ENCODE measurements at regions not wholly inside any gene's neighbourhood (a gene's known extent, or its start where the extent isn't known, plus 50 kb on each side); places are given as distances from the start of the nearest gene placed in this dataset.

DNA sequence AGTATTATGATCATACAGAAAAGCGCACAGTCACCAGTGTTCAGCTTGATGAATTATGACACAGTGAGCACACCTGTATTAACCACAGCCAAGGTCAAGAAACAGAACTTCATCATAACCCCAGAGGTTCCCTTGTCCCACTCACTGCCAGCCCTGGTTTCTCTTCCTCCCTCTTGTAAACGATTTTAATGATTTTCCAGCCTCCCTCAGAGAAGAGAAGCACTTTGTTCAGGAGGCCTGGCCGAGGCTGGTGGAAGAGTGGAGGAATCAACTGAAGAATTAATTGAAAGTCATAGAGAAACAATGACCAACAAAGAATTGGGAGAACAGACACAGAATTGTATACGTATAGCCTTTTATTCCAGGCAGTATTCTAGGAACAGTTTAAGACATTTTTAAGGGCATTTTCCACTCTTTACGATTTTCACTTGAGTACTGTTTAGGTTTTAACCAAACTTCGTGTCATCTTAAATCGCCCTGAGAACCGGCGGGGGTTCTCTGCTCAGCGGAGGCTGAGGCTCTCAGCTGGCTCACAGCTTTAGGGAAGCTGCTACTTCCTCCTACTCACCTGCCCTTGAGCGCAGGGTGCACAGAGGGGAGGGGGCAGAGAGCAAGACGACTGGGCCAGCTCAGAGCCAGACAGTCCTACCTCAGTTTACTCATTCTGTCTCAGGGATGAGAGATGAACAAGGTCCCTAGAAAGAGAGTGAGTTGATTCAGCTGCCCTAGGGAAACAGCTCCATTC lies 108.6 kb downstream of the AKAP11 start:
- no peak for TF ChIP-seq POLR2A (IDR thresholded peaks at IDR 0.05)
- TF ChIP-seq, protein P1, sequence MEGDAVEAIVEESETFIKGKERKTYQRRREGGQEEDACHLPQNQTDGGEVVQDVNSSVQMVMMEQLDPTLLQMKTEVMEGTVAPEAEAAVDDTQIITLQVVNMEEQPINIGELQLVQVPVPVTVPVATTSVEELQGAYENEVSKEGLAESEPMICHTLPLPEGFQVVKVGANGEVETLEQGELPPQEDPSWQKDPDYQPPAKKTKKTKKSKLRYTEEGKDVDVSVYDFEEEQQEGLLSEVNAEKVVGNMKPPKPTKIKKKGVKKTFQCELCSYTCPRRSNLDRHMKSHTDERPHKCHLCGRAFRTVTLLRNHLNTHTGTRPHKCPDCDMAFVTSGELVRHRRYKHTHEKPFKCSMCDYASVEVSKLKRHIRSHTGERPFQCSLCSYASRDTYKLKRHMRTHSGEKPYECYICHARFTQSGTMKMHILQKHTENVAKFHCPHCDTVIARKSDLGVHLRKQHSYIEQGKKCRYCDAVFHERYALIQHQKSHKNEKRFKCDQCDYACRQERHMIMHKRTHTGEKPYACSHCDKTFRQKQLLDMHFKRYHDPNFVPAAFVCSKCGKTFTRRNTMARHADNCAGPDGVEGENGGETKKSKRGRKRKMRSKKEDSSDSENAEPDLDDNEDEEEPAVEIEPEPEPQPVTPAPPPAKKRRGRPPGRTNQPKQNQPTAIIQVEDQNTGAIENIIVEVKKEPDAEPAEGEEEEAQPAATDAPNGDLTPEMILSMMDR (IDR thresholded peaks at IDR 0.05): no peak
- TF ChIP-seq POLR2AphosphoS5 (IDR thresholded peaks at IDR 0.05; ENCODE audit: insufficient read depth in 1 of 2, low read depth in 1 of 2): no peak
